GM18907 (cell line): ENCODE measurements at regions not wholly inside any gene's neighbourhood (a gene's known extent, or its start where the extent isn't known, plus 50 kb on each side); places are given as distances from the start of the nearest gene placed in this dataset.

Source experiments
- ATAC-seq: cut with Tn5 transposase; IDR thresholded peaks from one replicate; pipeline ENCODE4 v1.9.1; 2021; ENCODE audit warnings: mild to moderate bottlenecking, moderate library complexity; ENCODE audit not compliant: unreplicated experiment

DNA sequence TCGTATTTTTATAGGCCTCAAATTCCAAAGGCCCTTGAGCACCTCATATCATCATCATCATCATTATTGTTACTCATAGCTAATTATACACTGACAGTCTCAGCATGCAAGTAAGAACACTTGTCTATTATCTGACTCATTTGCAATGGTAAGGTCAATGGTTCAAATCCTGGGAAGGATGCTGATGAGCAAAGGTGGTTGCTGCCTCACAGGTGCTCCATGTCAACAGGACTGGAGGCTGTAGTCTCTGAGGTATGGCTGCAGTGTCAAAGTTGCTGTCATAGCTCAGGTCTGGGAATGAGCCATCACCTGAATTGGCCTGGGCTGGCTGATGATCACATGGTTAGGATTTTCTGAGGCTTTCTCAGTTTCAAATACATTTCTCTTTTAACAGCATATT is 379.3 kb downstream of the BCL11A start:
- ATAC-seq = no peak

DNA sequence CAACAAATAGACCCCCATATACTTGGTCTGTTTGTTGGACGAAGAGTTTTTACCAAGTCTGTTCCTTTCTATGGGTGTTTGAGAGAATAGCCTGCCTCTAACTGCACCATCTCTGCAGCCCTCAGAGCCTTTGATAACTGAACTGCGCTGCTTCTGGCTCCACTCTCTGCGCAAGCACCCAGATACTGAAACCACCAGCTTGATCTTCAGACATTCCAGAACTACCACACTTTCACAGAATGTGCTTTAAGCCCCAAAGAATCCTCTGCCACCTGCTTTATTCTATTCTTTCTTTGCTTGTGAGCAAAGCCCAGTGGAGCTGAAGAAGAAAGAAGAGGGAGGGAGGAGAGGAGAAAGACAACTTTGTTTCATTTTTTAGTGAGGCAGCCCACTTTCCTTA is 380.7 kb downstream of the BCL11A start:
- no peak for ATAC-seq

DNA sequence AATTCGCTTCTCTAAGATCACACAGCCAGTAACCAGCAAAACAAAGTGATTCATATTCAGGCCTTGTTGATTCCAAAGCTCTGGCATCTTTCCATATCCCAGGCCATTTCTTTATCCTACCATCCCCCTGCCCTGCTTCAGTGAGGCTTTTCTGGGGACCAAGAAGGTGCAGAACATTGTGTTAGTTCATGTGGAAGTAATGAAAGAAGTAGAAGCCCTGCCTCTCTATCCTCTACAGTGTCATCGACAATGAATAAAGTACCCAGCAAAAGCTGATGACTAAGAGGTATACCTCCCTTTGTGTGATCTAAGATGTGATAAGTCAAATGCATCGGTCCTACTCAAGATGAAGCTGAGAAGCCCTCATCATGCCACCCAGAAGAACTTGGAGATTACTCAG is 383.2 kb downstream of the BCL11A start:
- no peak for ATAC-seq

DNA sequence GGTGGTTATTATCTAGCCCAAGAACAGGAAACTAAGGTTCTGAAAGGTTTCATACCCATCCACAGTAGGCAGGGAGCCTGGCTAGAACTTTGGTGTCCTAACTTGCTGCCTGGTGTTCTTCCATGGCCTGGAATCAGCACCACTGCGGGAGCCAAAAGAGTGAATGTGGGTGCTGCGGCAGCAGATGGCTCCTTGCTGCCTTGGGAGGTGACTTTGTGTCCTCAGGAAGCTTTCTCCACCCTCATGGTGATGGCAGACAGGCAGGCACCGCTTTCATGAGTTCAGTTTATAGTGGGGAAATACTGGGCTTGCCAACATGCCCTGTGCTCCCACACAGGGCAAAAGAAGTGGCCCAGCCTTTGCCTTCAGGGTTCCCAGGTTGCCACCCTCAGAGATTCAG is 385.2 kb downstream of the BCL11A start:
- ATAC-seq = no peak

DNA sequence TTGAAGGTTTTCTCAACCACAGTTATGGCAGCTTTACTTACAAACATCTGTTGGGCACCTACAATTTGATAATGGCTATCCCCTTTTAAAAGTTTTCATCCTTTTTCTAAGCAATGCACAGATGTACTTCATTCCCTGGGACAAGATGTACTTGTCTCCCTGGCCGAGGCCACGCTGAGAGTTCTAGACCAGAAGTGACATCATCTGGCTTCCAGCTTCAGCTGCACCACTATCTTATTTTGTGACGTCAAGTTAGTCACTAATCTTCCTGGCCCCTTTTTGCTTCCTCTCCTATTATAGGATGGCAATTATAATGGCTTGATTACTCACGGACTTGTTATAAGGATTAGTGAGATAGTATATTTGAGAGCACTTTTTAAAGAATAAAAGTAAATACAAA is 386.4 kb downstream of the BCL11A start:
- ATAC-seq = no peak

DNA sequence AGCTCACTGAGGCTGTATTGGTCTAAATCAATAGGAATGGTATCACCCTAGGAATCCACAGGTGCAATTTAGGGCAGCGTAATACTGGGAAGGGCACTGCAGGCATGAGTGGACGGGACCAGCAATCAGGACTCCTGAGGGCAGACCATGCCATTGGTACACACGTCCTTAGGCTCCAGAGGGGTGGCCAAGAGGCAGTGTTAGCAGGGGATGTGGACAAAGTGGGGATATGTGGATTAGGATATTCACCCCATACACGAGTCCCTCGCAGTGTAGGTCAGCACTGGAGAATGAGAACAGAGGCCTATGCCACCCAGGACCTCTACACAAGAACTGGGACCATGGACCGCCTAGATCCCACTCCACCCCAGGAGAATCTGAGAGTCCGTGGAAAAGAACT is 389.8 kb downstream of the BCL11A start:
- no peak for ATAC-seq

DNA sequence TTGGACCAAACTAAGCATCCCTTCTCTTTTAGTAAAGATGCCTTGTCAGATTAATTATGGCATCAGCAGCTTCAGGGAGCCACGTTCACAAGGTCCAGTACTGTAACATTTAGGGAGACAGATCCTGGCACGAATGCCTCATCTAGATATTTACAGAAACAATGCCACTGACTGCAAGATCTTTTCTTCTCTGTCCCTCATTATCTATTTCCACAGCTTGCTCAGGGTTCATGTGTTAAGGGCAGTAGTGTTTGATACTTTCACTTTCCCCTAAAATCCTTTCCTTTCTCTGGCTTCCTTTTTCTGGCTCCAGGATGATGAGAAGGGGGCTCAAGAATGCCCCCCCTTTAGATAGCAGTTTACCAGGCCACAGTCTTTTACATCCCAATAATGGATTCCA is 393.9 kb downstream of the BCL11A start:
- no peak for ATAC-seq

DNA sequence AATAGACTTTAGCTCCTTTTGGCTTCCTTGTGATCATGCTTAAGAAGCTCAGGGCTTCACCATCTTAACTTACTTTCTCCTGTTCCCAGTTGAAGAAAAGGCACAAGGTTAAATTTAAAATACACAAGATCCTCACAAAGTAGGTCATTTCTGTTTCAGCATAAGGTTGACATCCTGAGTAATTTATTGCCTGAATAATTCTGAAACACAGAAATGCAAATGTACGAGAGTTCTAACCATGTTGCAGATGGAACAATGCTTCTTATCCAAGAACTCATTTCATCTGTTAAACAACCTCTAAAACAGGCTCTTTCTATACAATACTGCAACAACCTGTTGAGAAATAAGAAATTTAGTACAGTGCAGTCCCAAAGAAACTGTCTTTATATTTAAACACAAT is 395.2 kb downstream of the BCL11A start:
- peak; percentile 71 for ATAC-seq

DNA sequence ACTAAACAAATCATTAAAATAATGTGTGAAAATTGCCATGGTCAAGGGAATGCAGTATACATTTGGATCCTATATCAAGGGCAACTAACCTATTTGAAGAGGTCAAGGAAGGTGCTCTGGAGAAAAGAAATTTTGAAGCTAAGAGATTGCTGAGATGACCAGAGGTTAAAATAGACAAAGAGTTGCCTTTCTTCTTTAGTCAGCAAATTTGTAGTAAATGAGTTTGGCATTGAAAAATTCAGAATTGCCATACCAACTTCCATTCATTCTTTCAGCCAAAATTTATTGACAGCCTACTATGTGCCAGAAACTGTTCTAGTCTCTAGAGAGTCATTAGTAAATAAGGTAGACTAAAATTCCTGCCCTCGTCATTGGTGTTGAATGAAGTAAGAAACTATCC is 396.2 kb downstream of the BCL11A start:
- no peak for ATAC-seq

DNA sequence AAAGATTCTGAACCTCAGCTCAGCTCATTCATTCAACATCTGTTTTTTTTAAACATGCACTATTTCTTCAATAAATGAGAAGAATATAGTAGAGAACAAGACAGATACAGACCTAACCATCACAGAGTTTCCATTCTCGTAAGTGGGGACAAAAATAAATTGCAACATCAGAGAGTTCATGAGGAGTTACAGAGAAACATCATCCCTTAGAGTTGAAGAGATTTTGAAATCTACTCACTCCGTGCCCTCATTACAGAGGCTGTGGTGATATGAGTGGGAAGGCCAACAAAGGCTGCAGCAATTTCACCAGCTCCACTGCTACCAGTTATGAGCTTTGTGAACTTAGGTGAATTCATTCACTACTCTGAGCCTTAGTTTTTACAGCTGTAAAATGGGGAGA is 399.3 kb downstream of the BCL11A start:
- ATAC-seq = no peak

DNA sequence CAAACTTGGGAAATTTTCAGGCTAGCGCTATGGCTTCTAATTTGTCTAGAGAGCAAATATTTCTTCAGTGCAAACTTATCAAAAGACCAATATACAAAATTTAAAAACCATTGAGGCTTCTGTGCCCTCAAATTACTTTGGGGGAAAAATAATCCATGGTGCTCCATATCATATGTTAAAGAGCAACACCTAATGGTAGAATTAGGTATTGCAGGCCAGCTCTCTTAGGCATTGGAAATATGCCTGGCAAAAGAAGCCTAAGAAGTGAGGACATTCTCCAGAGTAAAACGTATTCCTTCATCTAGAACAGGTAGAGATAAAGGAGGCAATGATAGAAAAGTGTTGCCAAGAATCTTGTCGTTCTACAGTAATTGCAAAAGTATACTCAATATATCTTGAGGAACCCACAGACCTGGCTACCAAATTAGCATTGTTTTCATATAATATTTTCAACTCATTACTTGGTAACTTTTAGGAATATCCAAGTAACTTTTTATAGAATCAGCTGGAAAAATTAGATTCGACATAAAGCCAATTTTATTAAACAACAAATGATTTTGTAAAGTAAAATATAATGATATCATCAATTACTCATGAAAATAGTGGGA is 401.1 kb downstream of the BCL11A start:
- ATAC-seq = no peak

DNA sequence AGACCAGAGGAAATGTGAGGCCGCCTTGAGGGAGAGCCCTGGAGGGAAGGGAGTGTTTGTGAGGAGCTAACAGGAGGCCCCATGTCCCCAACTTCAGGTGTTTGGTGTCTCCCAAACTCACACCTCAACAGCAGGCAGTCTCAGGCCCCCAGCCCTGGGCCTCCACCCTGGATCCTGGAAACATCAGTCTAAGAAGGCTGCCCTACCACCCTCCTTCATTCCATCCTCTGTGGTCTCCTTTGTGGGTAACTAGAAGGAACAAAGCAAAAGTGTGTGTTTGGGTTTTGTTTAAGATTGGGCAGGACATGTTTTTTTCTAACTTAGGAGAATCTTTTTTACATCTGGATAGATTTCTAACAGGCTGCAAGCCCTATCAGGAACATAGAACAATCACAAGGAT is 404.3 kb downstream of the BCL11A start:
- ATAC-seq = no peak

DNA sequence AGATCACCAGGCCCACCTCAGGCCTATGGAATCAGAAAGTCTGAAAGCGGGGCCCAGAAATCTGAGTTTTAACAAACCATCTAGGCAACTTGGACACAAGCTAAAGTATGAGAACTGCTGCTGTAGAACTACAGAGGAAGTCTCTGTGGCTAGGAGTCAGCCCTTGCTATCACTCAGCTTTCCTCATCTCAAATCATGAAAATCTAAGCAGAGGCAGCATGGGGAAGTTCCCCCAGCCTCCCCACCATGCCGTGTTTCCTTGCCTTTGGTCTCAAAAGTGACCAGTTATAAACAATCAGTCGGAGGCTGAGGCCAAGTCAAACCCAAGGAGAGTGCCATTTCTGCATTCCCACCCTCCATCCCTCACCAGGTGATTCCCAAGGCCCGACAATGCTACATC is 404.7 kb downstream of the BCL11A start:
- ATAC-seq = no peak

DNA sequence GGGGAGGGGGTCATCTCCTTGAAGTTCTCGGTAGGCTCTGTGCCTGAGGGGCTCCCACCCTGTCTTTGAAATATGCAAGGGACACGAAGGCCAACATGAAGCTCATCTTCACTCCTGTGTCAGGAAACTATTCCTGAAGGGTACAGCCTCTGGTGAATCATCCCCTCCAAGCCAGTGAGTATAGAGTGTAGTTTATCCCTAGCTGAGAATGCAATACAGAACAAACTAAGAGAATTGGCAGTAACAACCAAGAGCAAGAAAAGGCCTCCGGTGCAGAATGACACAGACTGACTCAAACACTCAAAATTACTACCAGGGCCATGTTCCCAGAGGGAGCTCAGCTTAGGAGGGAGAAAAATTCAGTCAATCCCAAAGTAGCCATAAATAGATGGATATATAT is 413.3 kb downstream of the BCL11A start:
- ATAC-seq = no peak

DNA sequence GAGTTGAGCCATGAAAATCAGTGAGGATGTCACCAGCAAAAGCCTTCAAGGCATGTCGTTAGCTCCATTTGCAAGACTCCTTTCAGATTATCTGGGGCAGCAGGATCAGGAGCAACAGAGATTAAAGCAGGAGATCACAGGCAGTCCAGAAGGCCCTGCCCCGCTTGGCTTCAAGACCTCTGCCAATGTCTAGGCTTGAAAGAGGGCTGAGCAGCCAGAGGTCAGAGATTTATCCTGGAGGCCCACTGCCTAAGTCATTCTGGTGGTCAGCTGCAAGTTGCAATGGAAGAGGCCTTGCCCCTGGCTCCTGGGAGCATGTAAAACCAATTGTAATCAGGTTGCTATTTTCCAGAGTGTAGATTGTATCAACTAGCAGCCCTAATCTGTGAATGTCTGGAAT is 416.5 kb downstream of the BCL11A start:
- no peak for ATAC-seq

DNA sequence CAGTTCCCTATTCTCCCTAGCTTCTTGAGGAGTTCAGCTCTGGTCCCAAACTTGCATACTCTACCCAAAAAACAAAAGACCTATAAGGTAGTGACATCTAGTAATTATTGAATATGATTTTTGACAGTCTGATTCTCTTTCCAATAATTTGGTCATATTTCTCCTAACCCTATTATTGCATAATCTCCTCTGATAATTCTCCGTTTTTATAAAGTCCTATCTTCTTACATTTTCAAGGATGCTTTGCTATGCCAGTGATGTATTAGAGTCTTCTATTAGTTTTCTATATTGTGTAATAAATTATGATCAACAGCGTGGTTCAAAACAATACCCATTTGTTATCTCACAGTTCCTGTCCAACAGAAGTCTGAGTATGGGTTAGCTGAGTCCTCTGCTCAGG is 426.3 kb downstream of the BCL11A start:
- ATAC-seq = no peak

DNA sequence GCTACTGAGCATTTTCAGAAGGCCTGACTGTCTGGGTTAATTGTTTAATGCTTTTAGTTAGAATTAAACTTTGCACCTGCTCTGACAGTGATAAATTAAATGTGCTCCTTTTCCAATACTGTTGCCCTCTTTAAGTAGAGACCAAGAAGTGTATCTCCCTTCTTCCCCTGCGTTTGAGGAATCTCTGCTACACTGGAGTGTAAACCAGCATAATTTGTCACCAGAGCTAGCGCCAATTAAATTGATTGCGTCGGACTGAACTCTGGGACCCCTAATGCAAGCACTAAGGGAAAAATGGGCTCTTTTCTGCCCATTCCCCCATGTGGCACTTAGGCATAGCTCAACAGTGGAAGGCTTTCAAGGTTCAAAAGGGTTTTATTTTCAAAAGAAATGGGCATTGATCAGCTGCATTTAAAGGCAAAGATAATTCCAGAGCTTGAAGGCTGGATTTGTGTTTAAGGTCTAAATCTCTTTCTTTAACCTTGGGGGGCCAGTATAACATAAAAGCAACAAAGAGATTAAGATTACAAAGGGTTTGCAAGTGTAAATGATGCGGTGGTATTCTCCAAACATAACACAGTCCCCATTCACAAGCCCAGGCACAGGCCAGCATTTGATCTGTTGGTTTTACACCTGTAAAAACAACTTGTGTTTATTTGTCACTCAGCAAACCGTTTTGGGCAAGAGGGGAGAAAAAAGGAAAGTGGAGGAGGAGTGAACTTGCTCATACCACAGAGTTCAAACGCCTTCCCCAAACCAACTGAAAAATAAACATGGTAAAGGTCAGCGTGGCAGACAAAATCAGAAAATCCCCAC is 427.6 kb downstream of the BCL11A start:
- ATAC-seq = no peak

DNA sequence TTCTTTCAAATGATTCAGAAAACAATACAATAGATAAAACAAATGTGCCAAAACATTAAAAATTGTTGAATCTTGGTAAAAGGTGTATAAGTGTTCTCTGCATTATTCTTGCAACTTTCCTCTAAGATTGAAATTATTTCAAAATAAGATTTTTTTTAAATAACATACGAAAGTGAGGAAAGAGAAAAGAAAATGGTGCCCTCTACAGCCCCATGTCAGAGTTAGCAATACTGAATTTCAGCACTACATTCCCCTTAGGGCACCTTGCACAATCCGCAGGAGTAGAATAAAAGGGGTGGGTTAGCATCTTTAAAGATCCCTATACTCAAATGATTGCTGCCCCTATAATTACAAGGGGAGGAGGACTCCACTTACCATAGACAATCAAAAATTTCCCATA is 433.7 kb downstream of the BCL11A start:
- ATAC-seq = no peak

DNA sequence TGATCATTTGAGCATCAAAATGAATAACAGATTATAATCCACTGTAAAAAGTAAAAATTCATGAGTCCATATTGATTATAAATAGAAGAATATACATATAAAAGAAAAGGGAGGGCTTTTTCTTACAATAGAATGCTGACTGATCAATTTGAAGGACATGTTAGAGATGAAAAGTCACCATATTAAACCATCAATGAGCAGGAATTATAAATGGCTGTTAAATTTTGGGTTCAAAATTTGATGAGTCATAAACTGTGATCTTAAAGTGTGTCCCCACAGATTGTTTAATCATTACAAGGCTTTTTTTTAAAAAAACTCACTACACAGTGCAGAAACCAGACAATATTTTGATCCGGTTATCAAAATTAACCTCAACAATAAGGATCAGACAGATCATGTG is 434.5 kb downstream of the BCL11A start:
- ATAC-seq = no peak

DNA sequence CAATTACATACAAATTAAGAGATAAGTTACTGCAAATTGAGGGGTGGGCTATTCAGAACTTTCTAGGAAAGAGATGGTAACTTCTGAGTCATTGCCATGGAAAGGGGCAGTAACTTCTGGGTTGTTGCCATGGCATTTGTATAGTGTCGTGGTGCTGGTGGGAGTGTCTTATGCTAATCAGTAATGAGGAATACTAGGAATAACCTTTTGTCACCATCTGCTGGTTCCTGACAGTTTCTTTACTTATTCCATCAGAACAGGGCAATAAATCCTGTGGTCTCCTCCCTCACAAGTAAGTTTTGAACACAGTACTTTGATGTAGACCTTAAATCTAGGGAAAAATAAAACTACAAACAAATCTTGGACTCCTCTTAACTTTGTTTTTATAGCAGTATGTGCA is 435.4 kb downstream of the BCL11A start:
- no peak for ATAC-seq

DNA sequence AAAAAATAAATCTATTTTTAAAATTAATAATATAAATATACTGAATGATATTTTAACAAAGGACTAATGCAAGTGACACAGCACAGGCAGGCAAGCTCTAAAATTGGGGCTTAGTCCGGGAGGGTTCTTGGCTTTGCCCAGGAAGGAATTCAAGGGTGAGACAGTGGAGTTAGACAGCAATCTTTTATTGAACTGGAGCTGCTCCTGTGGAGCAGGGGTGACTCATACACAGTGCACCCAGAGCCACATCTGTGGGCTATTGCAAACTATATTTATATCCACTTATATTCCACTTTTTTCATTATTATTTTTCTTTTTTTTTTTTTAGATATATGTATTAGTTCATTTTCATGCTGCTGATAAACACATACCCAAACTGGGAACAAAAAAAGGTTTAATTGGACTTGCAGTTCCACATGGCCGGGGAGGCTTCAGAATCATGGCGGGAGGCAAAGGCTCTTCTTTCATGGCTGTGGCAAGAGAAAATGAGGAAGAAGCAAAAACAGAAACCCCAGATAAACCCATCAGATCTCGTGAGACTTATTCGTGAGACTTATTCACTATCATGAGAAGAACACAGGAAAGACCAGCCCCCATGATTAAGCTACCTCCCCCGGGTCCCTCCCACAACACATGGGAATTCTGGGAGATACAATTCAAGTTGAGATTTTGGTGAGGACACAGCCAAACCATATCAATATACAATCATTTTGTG is 437.1 kb downstream of the BCL11A start:
- no peak for ATAC-seq

DNA sequence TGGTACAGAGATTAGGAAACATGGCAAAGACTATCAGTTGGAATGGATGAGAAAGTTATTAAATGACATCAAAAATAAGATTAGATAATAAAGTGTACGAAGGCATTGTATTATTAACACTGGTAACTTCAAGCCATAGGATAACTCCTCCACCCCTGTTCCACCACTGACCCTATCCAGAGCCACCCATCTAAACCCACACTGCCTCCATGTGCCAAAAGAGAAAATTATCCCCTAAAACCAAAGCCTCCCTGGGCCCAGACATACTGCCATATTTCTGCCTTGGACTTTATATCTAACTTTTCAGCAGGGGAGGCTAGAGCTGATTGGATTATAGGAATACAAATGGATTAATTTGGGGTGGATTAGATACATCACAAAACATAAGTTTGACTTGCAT is 443.7 kb downstream of the BCL11A start:
- no peak for ATAC-seq
